GM19351 (cell line): ENCODE measurements at regions not wholly inside any gene's neighbourhood (a gene's known extent, or its start where the extent isn't known, plus 50 kb on each side); places are given as distances from the start of the nearest gene placed in this dataset.

Source experiments
- ATAC-seq: cut with Tn5 transposase; IDR thresholded peaks from one replicate; pipeline ENCODE4 v1.9.1; 2021; ENCODE audit warnings: mild to moderate bottlenecking, moderate library complexity; ENCODE audit not compliant: unreplicated experiment

GRCh38 chr7:24510759-24511158 lies 62.5 kb upstream of the PALS2 start:
- ATAC-seq: no peak

GRCh38 chr7:24517166-24517565 lies 56.1 kb upstream of the PALS2 start:
- no peak for ATAC-seq

- ATAC-seq: no peak
These were observed 51.2 kb upstream of the PALS2 start for GRCh38 chr7:24521917-24522623.
